ENCODE measurements at regions not wholly inside any gene's neighbourhood (a gene's known extent, or its start where the extent isn't known, plus 50 kb on each side); places are given as distances from the start of the nearest gene placed in this dataset.

- CTCF ChIA-PET = no interaction called here
- H3K4me3 ChIP-seq (ENCODE audit: low read length) = no peak overlapping the region
- no peak overlapping the region for H3K27ac ChIP-seq (ENCODE audit: low read length)
- intact Hi-C loops (cut with micrococcal nuclease) = no loop called here
- H3F3A ChIP-seq (ENCODE audit: low read length, unreplicated experiment) = no peaks in the 10 kb centered on the region
- no peak overlapping the region for H3K9ac ChIP-seq (ENCODE audit: low read length)
- no peak overlapping the region for H3K4me2 ChIP-seq (ENCODE audit: low read length)
- H2AFZ ChIP-seq (ENCODE audit: low read length) = no peak overlapping the region
- no peak for ATAC-seq
- POLR2A ChIA-PET (ENCODE audit: unreplicated experiment) = no interaction called here
- no peaks in the 10 kb centered on the region for H3K9me3 ChIP-seq (ENCODE audit: low read length)
- no peaks in the 10 kb centered on the region for H3K4me1 ChIP-seq (ENCODE audit: insufficient read depth, low read length)
- no TSS peak for BruUV-seq (replicated peaks)
- H3K27me3 ChIP-seq (ENCODE audit: low read length) = no peaks in the 10 kb centered on the region
- TF ChIP-seq EZH2 (IDR thresholded peaks at IDR 0.05; ENCODE audit: low read length, unreplicated experiment) = no peak
- no peak for TF ChIP-seq CTCF (conservative IDR thresholded peaks at IDR 0.05; ENCODE audit: low read depth, low read length)
- TF ChIP-seq EZH2phosphoT487 (IDR thresholded peaks at IDR 0.05; ENCODE audit: borderline replicate concordance, low read length) = no peak
- no peaks in the 10 kb centered on the region for H3K79me2 ChIP-seq (ENCODE audit: low read length)
- H3K9me2 ChIP-seq (replicated peaks; ENCODE audit: low read length) = no peaks in the 10 kb centered on the region
- no peak for DNase-seq
- H4K20me1 ChIP-seq (ENCODE audit: low read length) = no peaks in the 10 kb centered on the region
- no peaks in the 10 kb centered on the region for H3K36me3 ChIP-seq (ENCODE audit: low read depth, low read length)
Measured at GRCh38 chr5:99068944-99069650, 140.3 kb upstream of the CHD1 start.

DNA sequence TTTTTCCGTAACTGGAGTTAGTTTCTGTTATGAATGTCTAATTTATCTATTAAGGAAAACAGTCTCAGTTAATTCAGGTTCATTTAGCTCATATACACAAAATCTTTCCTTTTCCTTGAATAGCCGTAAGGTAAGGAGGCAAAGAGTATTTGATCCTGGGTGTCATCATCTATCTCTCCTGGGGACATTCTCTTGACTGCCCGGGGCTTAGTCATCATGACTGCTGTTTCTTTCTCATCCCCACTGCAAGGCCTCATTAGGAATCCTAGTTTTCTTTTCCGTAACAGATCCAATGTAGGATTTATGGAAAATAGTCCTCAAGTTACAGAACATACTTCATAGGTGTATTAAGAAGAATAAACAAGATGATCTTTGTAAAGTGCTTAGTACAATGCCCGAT lies 134.9 kb upstream of the CHD1 start:
- Histone ChIP-seq H3K4me2 (ENCODE audit: low read length) (no peak overlapping the region), H3K79me2 (ENCODE audit: low read length) (no peaks in the 10 kb centered on the region), H3K27me3 (ENCODE audit: low read length) (no peaks in the 10 kb centered on the region), H3K9me3 (ENCODE audit: low read length) (no peaks in the 10 kb centered on the region), H3K4me3 (ENCODE audit: low read length) (no peak overlapping the region), H3K4me1 (ENCODE audit: insufficient read depth, low read length) (peaks cover 17% of the 10 kb centered on the region), H3K9me2 (replicated peaks; ENCODE audit: low read length) (no peaks in the 10 kb centered on the region), H3K9ac (ENCODE audit: low read length) (no peak overlapping the region), H3K36me3 (ENCODE audit: low read depth, low read length) (no peaks in the 10 kb centered on the region), H3F3A (ENCODE audit: low read length, unreplicated experiment) (no peaks in the 10 kb centered on the region), H4K20me1 (ENCODE audit: low read length) (no peaks in the 10 kb centered on the region), H2AFZ (ENCODE audit: low read length) (no peak overlapping the region), H3K27ac (ENCODE audit: low read length) (no peak overlapping the region)
- no TSS peak for BruUV-seq (replicated peaks)
- DNase-seq (no peak), ATAC-seq (no peak)
- intact Hi-C loops (cut with micrococcal nuclease) = no loop called here
- TF ChIP-seq CTCF (conservative IDR thresholded peaks at IDR 0.05; ENCODE audit: low read depth, low read length) (no peak), EZH2 (IDR thresholded peaks at IDR 0.05; ENCODE audit: low read length, unreplicated experiment) (no peak), EZH2phosphoT487 (IDR thresholded peaks at IDR 0.05; ENCODE audit: borderline replicate concordance, low read length) (no peak)
- ChIA-PET CTCF (no interaction called here), POLR2A (ENCODE audit: unreplicated experiment) (no interaction called here)

GRCh38 chr5:99061711-99062110 lies 132.9 kb upstream of the CHD1 start:
- TF ChIP-seq EZH2phosphoT487 (IDR thresholded peaks at IDR 0.05; ENCODE audit: borderline replicate concordance, low read length) (no peak), CTCF (conservative IDR thresholded peaks at IDR 0.05; ENCODE audit: low read depth, low read length) (no peak), EZH2 (IDR thresholded peaks at IDR 0.05; ENCODE audit: low read length, unreplicated experiment) (no peak)
- Histone ChIP-seq H3K9ac (ENCODE audit: low read length) (no peak overlapping the region), H3K36me3 (ENCODE audit: low read depth, low read length) (no peaks in the 10 kb centered on the region), H3K79me2 (ENCODE audit: low read length) (no peaks in the 10 kb centered on the region), H3K4me2 (ENCODE audit: low read length) (peak overlapping the region; percentile 69), H3K27ac (ENCODE audit: low read length) (no peak overlapping the region), H3K9me3 (ENCODE audit: low read length) (no peaks in the 10 kb centered on the region), H2AFZ (ENCODE audit: low read length) (peak overlapping the region; percentile 40; the same call in 1 of the 2 replicates), H3K9me2 (replicated peaks; ENCODE audit: low read length) (no peaks in the 10 kb centered on the region), H3K4me3 (ENCODE audit: low read length) (no peak overlapping the region), H3F3A (ENCODE audit: low read length, unreplicated experiment) (no peaks in the 10 kb centered on the region), H3K27me3 (ENCODE audit: low read length) (no peaks in the 10 kb centered on the region), H4K20me1 (ENCODE audit: low read length) (no peaks in the 10 kb centered on the region), H3K4me1 (ENCODE audit: insufficient read depth, low read length) (peaks cover 20% of the 10 kb centered on the region)
- BruUV-seq (replicated peaks) = no TSS peak
- DNase-seq (peak; percentile 26), ATAC-seq (peak; percentile 45)
- ChIA-PET POLR2A (ENCODE audit: unreplicated experiment) (no interaction called here), CTCF (interaction anchor here (0.6 to 0.7 kb wide), 2 partner anchors 11 to 107 kb away, joined by 3 to 4 read pairs; no protein-coding TSS in a partner anchor)
- intact Hi-C loops (cut with micrococcal nuclease) = no loop called here

Measured in PC-3 (cell line).